ENCODE measurements at regions not wholly inside any gene's neighbourhood (a gene's known extent, or its start where the extent isn't known, plus 50 kb on each side); places are given as distances from the start of the nearest gene placed in this dataset.

GRCh38 chr3:159748425-159748824, 240.2 kb upstream of the IL12A start:
- no peak for TF ChIP-seq CTCF (IDR thresholded peaks at IDR 0.05)
- no peak for TF ChIP-seq POLR2AphosphoS5 (IDR thresholded peaks at IDR 0.05)
- no peak for TF ChIP-seq POLR2A (IDR thresholded peaks at IDR 0.05)
